ENCODE measurements at regions not wholly inside any gene's neighbourhood (a gene's known extent, or its start where the extent isn't known, plus 50 kb on each side); places are given as distances from the start of the nearest gene placed in this dataset.
"Not testable (repeated sequence)": the region's sequence is repeated elsewhere in the genome, so short reads cannot be mapped to it uniquely, and the experiment has no call there.

DNA sequence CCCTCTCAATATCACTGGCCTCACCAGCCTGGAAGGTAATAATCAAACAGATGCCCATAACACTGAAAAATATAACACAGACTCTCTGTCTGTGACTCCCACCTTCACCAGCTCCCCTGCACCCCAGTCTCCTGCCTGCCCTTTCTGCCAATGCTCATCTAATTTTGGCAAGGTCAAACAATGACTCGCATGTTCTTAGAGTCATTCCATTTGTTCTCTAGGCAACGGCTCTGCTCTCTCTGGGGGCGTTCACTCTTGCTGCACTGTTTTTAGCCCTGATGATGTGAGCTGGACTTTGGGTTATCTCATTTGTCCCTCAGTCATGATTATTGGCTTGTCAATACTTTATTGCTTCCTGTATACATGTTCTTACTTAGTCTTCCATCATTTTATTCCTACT is 691.8 kb downstream of the FLRT2 start:
- no peak for DNase-seq (ENCODE audit: low read depth)

DNA sequence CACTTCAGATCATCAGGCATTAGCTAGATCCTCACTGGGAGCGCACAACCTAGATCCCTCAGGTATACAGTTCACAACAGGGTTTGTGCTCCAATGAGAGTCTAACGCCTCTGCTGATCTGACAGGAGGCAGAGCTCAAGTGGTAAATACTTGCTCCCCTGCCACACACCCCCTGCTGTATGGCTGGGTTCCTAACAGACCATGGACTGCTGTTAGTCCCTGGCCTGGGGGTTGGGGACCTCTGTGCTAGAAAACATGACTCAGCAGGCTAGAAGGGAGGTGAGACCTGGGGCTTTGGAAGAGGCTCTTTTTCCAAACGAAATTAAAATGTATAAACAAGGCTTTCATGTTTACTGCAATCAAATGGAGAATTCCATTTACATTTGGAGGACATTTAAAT is 691.1 kb downstream of the FLRT2 start:
- DNase-seq (ENCODE audit: low read depth): no peak

DNA sequence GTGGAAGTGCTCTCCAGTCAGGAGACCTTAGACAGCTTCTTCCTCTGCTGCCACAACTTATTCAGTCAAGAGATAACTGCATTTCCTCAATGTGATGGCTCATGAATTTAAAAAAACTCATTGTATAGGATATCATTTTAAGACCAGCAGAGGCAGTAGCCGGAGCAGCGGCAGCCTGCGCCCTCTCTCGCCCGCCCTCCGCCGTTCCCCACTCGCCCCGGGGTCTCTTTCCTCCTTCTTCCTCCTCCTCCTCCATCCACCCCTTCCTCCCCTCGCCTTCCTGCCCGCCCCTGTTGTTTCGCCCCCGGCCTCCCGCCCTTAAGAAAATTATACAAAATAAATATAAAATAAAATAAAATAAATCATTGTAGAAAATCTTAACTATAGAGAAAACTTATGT is 687.6 kb downstream of the FLRT2 start:
- no peak for DNase-seq (ENCODE audit: low read depth)

DNA sequence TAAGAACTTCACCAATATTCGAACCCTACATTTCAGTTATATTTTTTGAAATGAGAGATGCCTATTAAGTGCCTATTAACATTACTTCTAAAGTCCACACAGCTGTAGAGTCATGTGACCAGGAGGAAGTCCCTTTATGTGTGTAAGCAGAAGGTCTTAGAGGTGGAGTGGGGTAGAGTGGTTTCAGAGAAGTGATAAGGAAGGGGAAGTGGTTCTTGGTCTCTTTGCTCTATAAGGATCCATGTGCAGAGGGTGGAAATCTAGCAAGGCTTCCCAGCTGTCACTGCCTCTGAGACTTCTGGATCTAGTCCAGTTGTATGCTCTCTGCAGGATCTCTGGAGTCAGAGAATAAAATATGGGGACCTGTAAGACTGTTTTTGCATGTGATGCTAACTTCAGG is 673.9 kb downstream of the FLRT2 start:
- DNase-seq (ENCODE audit: low read depth): no peak

DNA sequence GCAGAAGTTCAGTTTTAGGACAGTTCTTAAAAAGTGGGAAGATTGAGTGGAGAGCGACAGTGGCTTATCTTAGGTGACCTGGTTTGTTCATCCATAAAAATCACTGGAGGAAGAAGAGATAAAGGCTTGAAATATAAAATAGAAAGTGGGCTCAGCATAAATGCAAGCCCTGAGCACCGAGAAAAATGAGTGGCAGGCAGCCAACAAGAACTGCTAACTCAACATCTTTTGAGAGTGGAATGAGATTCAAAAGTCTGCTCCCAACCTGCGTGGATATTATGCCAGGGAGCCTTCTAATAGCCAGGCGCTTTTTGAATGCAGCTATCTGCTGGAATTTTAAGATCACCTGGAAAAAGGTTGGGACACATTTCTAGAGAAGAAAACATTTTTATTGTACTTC is 666.5 kb downstream of the FLRT2 start:
- no peak for DNase-seq (ENCODE audit: low read depth)

DNA sequence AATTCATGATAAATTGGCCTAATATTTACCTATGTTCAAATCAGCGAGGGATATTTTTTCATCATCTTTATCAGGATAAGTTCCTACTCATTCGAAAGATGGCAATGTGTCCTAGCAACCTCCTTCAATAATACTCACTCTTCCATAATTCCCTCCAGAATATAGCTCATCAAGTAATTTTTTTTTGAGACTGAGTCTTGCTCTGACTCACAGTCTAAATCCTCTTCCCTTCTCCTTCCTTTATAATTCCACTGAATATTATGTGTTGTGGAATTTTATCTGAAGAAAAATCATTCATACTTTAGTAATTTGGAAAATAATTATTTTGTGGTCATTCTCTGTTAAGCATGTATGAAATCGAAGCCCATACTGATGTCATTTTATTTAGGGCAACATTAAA is 663.8 kb downstream of the FLRT2 start:
- no peak for DNase-seq (ENCODE audit: low read depth)

DNA sequence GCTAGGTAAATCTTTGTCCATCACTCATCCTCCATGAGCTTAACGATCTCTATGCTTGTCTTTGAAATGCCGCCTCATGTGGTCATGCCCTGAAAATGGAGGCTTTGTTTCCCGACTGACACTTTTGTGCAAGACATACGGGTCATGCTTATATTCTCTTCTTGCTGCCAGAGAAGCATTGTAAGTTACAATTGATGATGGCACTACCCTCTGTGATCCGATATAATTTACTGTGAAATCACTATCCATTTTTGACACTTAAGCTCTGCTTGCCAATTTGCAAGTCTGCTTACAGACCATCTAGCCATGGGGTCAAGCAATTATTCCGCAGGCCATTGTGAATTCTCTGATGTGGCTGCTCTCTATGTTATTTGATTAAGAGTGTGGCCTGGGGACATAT is 650.0 kb downstream of the FLRT2 start:
- DNase-seq (ENCODE audit: low read depth): no peak

DNA sequence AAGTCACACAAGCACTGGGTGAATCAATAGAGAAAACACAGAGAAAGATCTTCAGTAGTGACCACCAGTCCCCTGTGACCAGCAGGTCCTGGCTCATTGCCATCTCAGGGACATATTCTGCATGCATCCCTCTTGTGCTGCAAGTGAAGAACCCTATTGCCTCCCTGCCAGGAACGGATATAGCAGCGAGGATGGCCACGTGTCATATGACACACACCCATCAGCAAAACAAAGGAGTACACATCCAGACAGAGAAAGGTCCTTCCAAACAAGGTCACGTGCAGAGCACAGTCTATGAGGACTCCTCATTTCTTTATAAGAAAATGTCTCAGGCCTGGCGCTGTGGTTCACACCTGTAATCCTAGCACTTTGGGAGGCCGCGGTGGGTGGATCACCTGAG is 638.4 kb downstream of the FLRT2 start:
- DNase-seq (ENCODE audit: low read depth): no peak

DNA sequence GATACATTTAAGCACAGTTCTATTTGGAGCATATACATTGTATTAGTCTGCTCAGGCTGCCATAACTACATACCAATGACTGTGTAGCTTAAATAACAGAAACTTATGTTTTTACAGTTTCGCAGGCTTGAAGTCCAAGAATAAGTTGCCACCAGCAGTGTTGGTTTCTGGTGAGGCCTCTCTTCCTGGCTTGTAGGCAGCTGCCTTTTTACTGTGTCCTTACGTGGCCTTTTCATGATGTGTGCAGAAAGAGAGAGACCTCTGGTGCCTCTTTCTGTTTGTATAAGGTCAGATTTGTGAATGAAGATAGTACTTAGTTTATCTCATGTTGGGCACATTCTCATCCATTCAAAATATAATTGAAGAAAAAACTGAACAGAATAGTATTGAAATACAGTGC is 636.6 kb downstream of the FLRT2 start:
- no peak for DNase-seq (ENCODE audit: low read depth)

DNA sequence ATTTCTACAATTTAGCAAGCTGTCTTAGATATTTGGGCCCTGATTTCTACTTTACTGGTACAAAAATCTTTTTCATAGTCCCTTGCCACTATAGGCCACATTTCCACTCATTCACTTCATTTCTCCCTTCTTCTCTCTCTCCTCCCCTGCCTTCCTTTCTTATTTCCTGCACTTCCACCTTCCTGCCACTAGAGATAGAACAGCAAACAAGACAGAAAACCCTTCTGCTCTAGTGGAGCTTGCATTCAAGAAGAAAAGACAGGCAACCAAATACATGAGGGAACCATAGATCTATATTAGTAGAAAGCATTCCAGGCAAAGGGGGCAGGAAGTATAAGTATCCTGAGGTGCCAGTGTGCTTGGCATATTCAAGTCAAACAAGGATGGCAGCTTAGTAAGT is 623.5 kb downstream of the FLRT2 start:
- no peak for DNase-seq (ENCODE audit: low read depth)

DNA sequence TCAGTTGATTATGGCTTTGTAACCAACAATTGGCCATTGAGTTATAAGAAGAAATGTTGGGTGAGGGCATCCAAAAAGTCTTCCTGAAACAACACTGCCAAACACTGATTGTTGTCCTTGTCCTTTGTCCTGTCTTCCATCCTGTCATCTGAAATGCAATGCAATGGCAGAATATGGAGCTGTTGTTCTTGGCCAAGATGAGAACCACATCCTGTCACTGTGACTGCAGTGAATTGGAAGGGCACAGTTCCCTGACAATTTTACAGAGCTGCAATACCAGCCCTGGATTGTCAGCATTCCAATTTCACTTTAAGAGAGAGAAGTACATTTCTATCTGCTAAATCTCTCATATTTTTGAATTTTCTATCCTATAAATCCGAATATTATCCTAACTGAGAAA is 613.3 kb downstream of the FLRT2 start:
- DNase-seq (ENCODE audit: low read depth): no peak

DNA sequence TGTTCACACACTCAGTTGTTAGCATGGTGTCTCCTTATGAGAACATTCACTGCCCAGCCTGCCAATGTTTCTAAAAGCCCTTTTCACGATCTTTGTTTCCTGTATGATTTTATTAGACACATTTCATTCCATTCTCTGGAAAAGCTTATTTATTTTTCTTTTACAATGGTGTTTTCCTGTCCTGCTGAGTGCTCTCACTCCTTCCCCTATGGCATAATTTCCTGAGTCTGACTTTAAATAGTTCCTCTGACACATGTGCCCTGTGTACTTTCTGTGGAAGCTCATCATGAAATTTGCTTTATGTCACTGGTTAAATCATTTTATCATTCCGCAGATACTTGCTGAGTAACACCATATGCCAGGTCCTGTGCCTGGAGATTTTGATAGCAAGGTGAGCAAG is 612.0 kb downstream of the FLRT2 start:
- DNase-seq (ENCODE audit: low read depth): no peak

DNA sequence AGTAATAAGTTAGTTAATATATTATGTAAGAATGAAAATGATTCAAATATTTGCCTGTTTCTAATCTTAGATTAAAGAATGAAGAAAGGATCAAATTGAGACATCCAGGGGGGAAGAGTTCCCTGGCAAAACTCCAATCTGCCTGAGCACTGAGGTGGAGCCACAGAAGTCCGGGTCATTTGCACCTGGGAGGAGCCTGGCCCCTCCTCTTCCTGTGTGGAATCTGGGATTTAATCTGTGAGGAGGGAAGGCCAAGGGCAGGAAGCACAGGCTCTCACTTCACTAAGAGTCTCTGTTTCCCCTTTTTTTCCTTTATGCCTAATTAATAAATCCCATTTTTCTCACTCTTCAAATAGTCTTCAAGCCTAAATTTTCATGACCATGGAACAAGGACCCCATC is 599.5 kb downstream of the FLRT2 start:
- no peak for DNase-seq (ENCODE audit: low read depth)

DNA sequence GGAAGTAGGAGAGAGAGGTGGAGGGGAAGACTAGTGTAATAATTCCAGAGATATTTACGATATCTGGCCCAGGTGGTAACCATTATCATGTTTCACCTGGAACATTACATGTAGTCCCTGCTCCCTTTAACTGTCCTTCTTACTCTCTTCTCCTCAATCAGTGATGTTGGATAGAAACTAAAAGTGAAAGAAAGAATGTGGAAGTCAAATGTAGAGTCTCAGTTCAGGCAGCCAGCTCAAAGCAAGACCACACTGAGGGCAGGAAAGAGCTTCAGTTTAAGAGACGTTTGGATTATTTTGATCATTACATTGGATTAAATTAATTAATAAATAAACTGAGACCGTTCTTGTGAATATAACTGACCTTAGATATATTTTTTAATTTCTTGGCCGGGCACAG is 594.4 kb downstream of the FLRT2 start:
- DNase-seq (ENCODE audit: low read depth): no peak

DNA sequence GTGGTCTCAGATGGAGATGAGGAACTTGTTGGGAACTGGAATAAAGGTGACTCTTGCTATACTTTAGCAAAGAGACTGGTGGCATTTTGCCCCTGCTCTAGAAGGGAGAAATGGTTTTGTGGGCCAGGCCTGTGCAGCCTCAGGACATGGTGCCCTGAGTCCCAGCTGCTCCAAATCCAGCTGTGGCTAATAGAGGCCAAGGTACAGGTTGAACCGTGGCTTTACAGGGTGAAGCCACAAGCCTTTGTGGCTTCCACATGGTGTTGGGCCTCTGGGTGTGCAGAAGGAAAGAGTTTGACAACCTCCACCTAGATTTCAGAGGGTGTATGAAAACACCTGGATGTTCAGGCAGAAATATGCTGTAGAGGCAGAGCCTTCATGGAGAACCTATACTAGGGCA is 586.0 kb downstream of the FLRT2 start:
- DNase-seq (ENCODE audit: low read depth): no peak

DNA sequence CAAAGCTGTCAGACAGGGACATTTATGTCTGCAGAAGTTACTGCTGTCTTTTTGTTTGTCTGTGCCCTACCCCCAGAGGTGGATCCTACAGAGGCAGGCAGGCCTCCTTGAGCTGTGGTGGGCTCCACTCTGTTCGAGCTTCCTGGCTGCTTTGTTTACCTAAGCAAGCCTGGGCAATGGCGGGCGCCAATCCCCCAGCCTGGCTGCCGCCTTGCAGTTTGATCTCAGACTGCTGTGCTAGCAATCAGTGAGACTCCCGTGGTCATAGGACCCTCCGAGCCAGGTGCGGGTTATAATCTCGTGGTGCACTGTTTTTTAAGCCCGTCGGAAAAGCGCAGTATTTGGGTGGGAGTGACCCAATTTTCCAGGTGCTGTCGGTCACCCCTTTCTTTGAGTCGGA is 580.9 kb downstream of the FLRT2 start:
- DNase-seq (ENCODE audit: low read depth): not testable (repeated sequence)

DNA sequence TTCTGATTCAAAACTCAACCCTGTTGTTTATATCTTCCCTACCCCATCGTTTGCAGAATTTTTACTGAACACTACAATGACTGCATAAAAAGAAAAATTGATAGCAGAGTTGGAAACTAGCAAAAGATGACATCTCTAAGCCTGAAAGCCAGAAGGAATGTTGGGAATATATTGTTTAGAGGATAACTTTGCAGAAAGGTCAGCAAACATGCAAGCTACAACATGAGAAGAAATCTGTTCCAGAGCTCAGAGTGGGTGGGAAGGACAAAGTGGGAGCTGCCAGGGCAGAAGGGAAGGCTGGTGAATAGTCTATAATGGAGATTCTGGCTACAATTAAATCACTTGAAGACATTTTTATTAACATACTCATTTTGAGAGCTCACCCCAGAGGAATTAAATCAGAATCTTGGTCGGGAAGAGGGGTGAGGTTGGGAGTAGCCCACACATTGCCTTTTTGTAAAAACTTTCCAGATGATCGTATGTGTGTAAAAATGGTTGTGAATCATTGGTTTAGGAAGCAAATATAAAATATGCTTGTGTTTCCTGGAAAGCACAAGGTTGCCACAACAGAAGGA is 574.8 kb downstream of the FLRT2 start:
- DNase-seq (ENCODE audit: low read depth): no peak

DNA sequence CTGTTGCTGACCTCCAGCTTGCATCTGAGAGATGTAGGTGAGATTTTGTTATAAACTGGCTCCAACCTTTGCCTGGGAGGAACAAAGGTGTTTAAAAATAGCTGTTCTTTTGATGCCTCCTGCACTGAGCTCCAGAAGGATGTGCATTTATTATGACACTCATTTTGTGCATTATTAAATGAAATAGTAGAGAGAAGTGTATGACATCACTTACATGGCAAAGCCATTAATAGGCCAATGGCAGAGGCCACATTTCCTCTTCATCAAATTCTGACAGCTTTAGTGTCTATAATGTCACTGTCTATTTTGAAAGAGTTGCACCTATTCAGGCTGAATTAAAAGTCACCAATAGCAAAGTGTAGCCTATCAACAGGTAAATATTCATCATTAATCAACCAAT is 564.6 kb downstream of the FLRT2 start:
- no peak for DNase-seq (ENCODE audit: low read depth)

DNA sequence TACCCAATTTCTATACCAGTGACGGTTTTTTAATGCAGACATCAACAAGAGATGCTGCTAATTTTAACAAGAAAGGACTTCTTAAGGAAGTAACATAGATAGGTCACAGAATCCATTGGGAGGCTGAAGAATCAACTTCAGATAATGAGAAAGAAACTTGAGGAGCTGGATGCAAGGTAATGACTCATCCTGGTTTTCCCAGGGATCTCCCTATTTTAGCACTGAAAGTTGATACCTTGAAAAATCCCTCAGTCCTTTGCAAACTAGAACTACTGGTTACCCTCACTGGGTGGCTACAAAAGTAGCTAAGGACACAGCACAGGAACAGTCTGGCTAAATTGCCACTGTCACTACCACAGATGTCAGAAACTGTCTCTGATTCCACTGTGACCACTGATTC is 561.9 kb downstream of the FLRT2 start:
- DNase-seq (ENCODE audit: low read depth): no peak

DNA sequence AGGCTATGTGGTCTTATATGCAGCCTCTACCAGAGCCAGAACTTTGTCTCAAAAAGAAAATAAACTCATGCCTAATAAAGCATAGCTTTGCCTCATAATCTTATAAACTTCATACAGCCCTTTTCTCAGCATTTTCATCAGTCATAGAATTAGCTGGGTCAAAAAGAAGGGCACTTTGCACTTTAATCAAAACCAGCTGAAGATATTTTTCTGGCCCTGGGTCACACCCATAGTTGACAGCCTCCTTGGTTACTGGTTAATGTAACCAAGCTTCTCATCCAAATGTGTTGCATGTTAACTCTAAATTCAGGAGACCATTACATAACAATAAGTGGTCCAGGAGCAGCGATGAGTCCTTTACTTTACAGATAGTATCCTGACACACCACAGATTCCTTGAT is 558.2 kb downstream of the FLRT2 start:
- no peak for DNase-seq (ENCODE audit: low read depth)

DNA sequence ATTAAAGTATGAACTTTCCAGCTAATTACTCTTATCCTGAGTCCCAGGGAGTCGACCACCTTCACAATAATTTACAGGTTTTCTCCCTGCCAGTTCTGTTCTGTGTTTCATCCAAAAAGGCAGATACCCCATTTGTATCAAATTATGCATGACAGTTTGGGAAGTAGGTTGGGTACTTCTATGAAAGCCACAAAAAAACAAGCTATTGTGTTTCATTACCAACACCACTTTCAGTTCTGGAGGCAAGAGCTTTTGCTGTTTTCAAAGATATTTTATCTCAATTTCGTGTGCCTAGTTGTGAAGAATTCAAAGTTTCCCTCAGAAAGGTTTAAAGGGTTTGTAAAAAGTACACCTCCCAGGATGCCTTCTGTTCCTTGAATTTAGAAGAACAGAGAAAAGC is 557.4 kb downstream of the FLRT2 start:
- no peak for DNase-seq (ENCODE audit: low read depth)

DNA sequence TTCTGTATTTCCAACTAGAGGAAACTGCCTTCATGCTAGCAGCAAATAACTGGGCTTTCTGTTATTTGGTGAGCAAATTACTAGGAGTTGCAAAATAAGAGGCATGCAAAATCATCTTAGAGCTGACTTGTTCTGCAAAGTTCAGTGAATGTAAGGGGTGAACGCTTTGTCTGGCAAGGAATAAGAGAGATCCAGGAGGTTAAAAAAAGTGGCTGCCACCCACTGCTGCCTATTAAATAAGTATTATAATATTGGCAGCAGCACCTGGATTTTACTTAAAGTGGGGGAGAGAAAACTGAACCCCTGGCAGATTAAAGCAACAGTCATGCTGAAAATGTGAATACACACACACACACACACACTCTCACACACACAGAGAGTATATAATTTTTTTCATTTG is 557.0 kb downstream of the FLRT2 start:
- no peak for DNase-seq (ENCODE audit: low read depth)

DNA sequence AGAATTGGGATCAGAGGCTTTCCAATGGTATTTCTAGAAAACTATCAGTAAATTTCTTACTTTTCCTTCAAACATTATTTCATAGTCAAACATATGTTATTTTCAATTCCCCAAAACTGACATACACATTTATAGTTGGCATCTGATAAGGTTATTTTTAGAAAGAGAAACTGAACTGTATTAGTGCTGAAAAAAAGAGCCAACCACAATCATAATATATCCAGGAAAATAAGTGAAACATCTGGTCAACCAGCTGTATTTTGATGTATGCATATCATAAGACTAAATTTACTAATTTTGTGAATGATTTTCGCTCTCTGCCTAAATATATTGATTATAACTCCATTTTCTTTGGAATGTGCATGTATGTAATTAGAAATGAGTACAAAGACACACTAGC is 554.2 kb downstream of the FLRT2 start:
- DNase-seq (ENCODE audit: low read depth): no peak

DNA sequence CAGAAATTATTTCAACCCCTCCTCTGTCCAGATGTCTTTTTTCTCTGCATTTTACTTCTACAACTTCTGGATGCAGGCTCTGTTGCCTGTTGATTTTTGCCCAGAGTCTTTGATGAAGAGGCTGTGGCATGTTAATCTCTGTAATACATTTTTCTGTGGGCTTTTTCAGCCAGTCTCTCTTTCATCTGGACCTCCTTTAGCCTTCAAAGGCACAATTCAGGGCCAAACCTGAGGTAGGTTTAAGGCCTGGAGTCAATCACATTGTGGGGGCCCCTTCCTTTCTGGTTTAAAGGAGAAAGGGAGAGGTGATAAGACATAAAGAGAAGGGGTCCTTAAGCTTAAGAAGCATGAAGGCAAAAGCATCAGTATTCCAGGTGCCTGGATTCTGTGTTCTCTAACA is 553.7 kb downstream of the FLRT2 start:
- DNase-seq (ENCODE audit: low read depth): no peak
